ENCODE measurements at regions not wholly inside any gene's neighbourhood (a gene's known extent, or its start where the extent isn't known, plus 50 kb on each side); places are given as distances from the start of the nearest gene placed in this dataset.
"Not testable (repeated sequence)": the region's sequence is repeated elsewhere in the genome, so short reads cannot be mapped to it uniquely, and the experiment has no call there.

GRCh38 chr13:54709546-54709945 lies 1680.9 kb downstream of the OLFM4 start:
- DNase-seq = no peak

GRCh38 chr13:54733639-54734038 lies 1705.0 kb downstream of the OLFM4 start:
- no peak for DNase-seq

- not testable (repeated sequence) for DNase-seq
Observed at GRCh38 chr13:54737211-54737610, 1708.6 kb downstream of the OLFM4 start.

- no peak for DNase-seq
Observed at GRCh38 chr13:54742984-54743383, 1714.4 kb downstream of the OLFM4 start.

- DNase-seq = no peak
Observed at GRCh38 chr13:54744747-54745146, 1716.1 kb downstream of the OLFM4 start.

- DNase-seq = no peak
Observed at GRCh38 chr13:54750521-54750920, 1721.9 kb downstream of the OLFM4 start.

- DNase-seq = no peak
Observed at GRCh38 chr13:54758795-54759194, 1730.2 kb downstream of the OLFM4 start.

- no peak for DNase-seq
Observed at GRCh38 chr13:54768214-54768613, 1739.6 kb downstream of the OLFM4 start.

- no peak for DNase-seq
Observed at GRCh38 chr13:54775501-54776191, 1747.0 kb downstream of the OLFM4 start.

- no peak for DNase-seq
Observed at GRCh38 chr13:54787754-54788153, 1759.1 kb downstream of the OLFM4 start.

GRCh38 chr13:54799621-54800226 lies 1771.1 kb downstream of the OLFM4 start:
- DNase-seq = no peak

GRCh38 chr13:54802226-54802625 lies 1773.6 kb downstream of the OLFM4 start:
- no peak for DNase-seq

GRCh38 chr13:54805743-54806142 lies 1777.1 kb downstream of the OLFM4 start:
- DNase-seq = no peak

- DNase-seq = not testable (repeated sequence)
Observed at GRCh38 chr13:54821938-54822470, 1793.4 kb downstream of the OLFM4 start.

GRCh38 chr13:54829391-54830068 lies 1800.9 kb downstream of the OLFM4 start:
- not testable (repeated sequence) for DNase-seq

- DNase-seq = no peak
Observed at GRCh38 chr13:54836273-54836672, 1807.7 kb downstream of the OLFM4 start.

- no peak for DNase-seq
Observed at GRCh38 chr13:54841682-54842081, 1813.1 kb downstream of the OLFM4 start.

GRCh38 chr13:54845351-54845965 lies 1816.8 kb downstream of the OLFM4 start:
- no peak for DNase-seq

- DNase-seq = no peak
Observed at GRCh38 chr13:54852831-54853230, 1824.2 kb downstream of the OLFM4 start.

GRCh38 chr13:54859827-54860226 lies 1831.2 kb downstream of the OLFM4 start:
- DNase-seq = no peak

GRCh38 chr13:54875111-54875510 lies 1846.5 kb downstream of the OLFM4 start:
- DNase-seq = no peak

GRCh38 chr13:54879036-54879435 lies 1850.4 kb downstream of the OLFM4 start:
- DNase-seq = no peak

- no peak for DNase-seq
Observed at GRCh38 chr13:54884682-54885081, 1856.1 kb downstream of the OLFM4 start.
